OCI-LY7 (cell line): ENCODE measurements at regions not wholly inside any gene's neighbourhood (a gene's known extent, or its start where the extent isn't known, plus 50 kb on each side); places are given as distances from the start of the nearest gene placed in this dataset.

Experiments
- BruUV-seq: library from RNA; stranded (reverse); fragments of 400-500 nt; replicated peaks from 2 replicates; lab custom pipeline; 2021; lab: Mats Ljungman, UMichigan
- CTCF ChIA-PET: fragments of 300-600 bp; sonication (Branson Sonifier 250); formaldehyde crosslinking; loops from one replicate; lab custom pipeline; 2022; ENCODE audit warnings: antibody characterized with exemption; ENCODE audit not compliant: unreplicated experiment; lab: Charles Lee
- POLR2A ChIA-PET: fragments of 300-600 bp; sonication (Branson Sonifier 250); formaldehyde crosslinking; loops from one replicate; lab custom pipeline; 2022; ENCODE audit warnings: antibody characterized with exemption; lab: Charles Lee
- DNase-seq: peaks from one replicate; pipeline ENCODE4 v3.0.0-alpha.2; 2015; ENCODE audit warnings: low spot score
- H2AFZ ChIP-seq: fragments of 200-600 bp; sonication (generic), shearing (Covaris generic); 2 replicates; pipeline ENCODE4 v1.6.1; 2014; ENCODE audit warnings: mild to moderate bottlenecking, antibody characterized with exemption, low read length, moderate library complexity
- H3K27ac ChIP-seq: fragments of 200-600 bp; sonication (generic); 2 replicates; pipeline ENCODE4 v1.5.1; 2014; ENCODE audit warnings: mixed run types, low read depth, mild to moderate bottlenecking, moderate library complexity, low read length, inconsistent platforms; ENCODE audit not compliant: poor library complexity, severe bottlenecking
- H3K36me3 ChIP-seq: fragments of 200-600 bp; sonication (generic); 2 replicates; pipeline ENCODE4 v1.6.1; 2014; ENCODE audit warnings: mild to moderate bottlenecking, antibody characterized with exemption, low read length, moderate library complexity, mixed read lengths; ENCODE audit not compliant: insufficient read depth
- H3K4me1 ChIP-seq: fragments of 200-600 bp; sonication (generic); 2 replicates; pipeline ENCODE4 v1.5.1; 2014; ENCODE audit warnings: mild to moderate bottlenecking, low read length; ENCODE audit not compliant: insufficient read depth, poor library complexity, severe bottlenecking
- H3K4me2 ChIP-seq: fragments of 200-600 bp; sonication (generic); 2 replicates; pipeline ENCODE4 v1.6.1; 2014; ENCODE audit warnings: mild to moderate bottlenecking, low read length
- H3K4me3 ChIP-seq: fragments of 200-600 bp; sonication (generic); 2 replicates; pipeline ENCODE4 v1.5.1; 2014; ENCODE audit warnings: mild to moderate bottlenecking, low read depth, low read length; ENCODE audit not compliant: poor library complexity, severe bottlenecking
- H3K79me2 ChIP-seq: fragments of 200-600 bp; sonication (generic); 2 replicates; pipeline ENCODE4 v1.6.1; 2016; ENCODE audit warnings: low read depth, mild to moderate bottlenecking, low read length, moderate library complexity, mixed read lengths; ENCODE audit not compliant: insufficient read depth
- H3K9me2 ChIP-seq: fragments of 200-600 bp; sonication (generic); 2 replicates; pipeline ENCODE4 v1.6.1; 2016; ENCODE audit warnings: mild to moderate bottlenecking, low read length, mixed read lengths; ENCODE audit not compliant: insufficient read depth
- H3K9me3 ChIP-seq: fragments of 200-600 bp; sonication (generic); 2 replicates; pipeline ENCODE4 v1.6.1; 2014; ENCODE audit warnings: mild to moderate bottlenecking, mixed run types, low read length, mixed read lengths
- H4K20me1 ChIP-seq: fragments of 200-600 bp; sonication (generic); 2 replicates; pipeline ENCODE4 v1.6.1; 2014; ENCODE audit warnings: mild to moderate bottlenecking, antibody characterized with exemption, low read length, moderate library complexity, mixed read lengths; ENCODE audit not compliant: insufficient read depth
- CTCF ChIP-seq: fragments of 200-600 bp; sonication (generic); conservative IDR thresholded peaks from 2 replicates; pipeline ENCODE4 v1.5.1; 2014; ENCODE audit warnings: mild to moderate bottlenecking, antibody characterized with exemption, low read length, moderate library complexity, mixed read lengths
- EZH2phosphoT487 ChIP-seq: fragments of 200-600 bp; sonication (generic); IDR thresholded peaks from 2 replicates; pipeline ENCODE4 v1.6.1; 2018; ENCODE audit warnings: low read depth, borderline replicate concordance, mild to moderate bottlenecking, mixed run types, antibody characterized with exemption, low read length, moderate library complexity, mixed read lengths
- intact Hi-C: fragments of 100-400 bp; cut with micrococcal nuclease; formaldehyde crosslinking; loops from one replicate; pipeline ENCODE4 v1.10.0; 2022; ENCODE audit not compliant: unreplicated experiment

GRCh38 chr1:30476476-30476875, 246.9 kb downstream of the MATN1 start:
- TF ChIP-seq CTCF (no peak), EZH2phosphoT487 (no peak)
- intact Hi-C loops: no loop called here
- CTCF ChIA-PET: no interaction called here
- DNase-seq: no peak
- Histone ChIP-seq H3K9me2 (no peaks in the 10 kb centered on the region), H2AFZ (no peak overlapping the region), H3K4me2 (no peak overlapping the region), H3K4me3 (no peak overlapping the region), H4K20me1 (no peaks in the 10 kb centered on the region), H3K4me1 (no peaks in the 10 kb centered on the region), H3K27ac (no peak overlapping the region), H3K36me3 (no peaks in the 10 kb centered on the region), H3K79me2 (no peaks in the 10 kb centered on the region), H3K9me3 (no peaks in the 10 kb centered on the region)
- POLR2A ChIA-PET: no interaction called here
- BruUV-seq: no TSS peak

- no peak overlapping the region for H3K4me2 ChIP-seq
- BruUV-seq: no TSS peak
- DNase-seq: no peak
- H3K4me3 ChIP-seq: no peak overlapping the region
- POLR2A ChIA-PET: no interaction called here
- H4K20me1 ChIP-seq: no peaks in the 10 kb centered on the region
- no peaks in the 10 kb centered on the region for H3K4me1 ChIP-seq
- H2AFZ ChIP-seq: no peak overlapping the region
- no peak for TF ChIP-seq EZH2phosphoT487
- no peak for TF ChIP-seq CTCF
- H3K27ac ChIP-seq: no peak overlapping the region
- intact Hi-C loops: no loop called here
- no peaks in the 10 kb centered on the region for H3K9me2 ChIP-seq
- CTCF ChIA-PET: no interaction called here
- no peaks in the 10 kb centered on the region for H3K79me2 ChIP-seq
- H3K36me3 ChIP-seq: no peaks in the 10 kb centered on the region
- no peaks in the 10 kb centered on the region for H3K9me3 ChIP-seq
Observed at GRCh38 chr1:30475966-30476365, 247.4 kb downstream of the MATN1 start.

- CTCF ChIA-PET: interaction anchor here (0.6 kb wide), 1 partner anchor 219 kb away, joined by 3 read pairs; no protein-coding TSS in a partner anchor
- Histone ChIP-seq H2AFZ (no peak overlapping the region), H3K79me2 (no peaks in the 10 kb centered on the region), H3K4me2 (no peak overlapping the region), H3K9me2 (no peaks in the 10 kb centered on the region), H3K4me1 (no peaks in the 10 kb centered on the region), H3K36me3 (no peaks in the 10 kb centered on the region), H3K9me3 (no peaks in the 10 kb centered on the region), H3K4me3 (no peak overlapping the region), H3K27ac (no peak overlapping the region), H4K20me1 (no peaks in the 10 kb centered on the region)
- no TSS peak for BruUV-seq
- DNase-seq: no peak
- intact Hi-C loops: no loop called here
- POLR2A ChIA-PET: no interaction called here
- TF ChIP-seq EZH2phosphoT487: no peak
Observed at GRCh38 chr1:30475201-30475600, 248.2 kb downstream of the MATN1 start.
